ENCODE measurements at regions not wholly inside any gene's neighbourhood (a gene's known extent, or its start where the extent isn't known, plus 50 kb on each side); places are given as distances from the start of the nearest gene placed in this dataset.

DNA sequence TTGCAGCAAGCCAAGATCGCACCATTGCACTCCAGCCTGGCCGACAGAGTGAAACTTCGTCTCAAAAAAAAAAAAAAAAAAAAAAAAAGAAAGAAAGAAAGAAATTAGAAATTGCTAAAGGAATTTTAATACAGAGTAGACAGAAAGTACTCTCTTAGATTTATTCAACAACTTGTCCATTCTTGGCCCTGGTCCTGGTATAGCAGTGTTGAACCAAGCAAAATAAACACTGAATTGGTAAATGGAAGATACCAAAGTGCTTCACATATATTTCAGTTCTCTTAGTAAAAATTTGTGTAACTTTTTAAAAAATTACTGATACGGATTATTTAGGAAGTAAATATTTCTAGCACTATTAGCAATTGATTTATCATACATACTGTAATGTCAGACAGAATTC lies 165.9 kb upstream of the TLL1 start:
- no peaks in the 10 kb centered on the region for H3K9me3 ChIP-seq
- TF ChIP-seq CTCF (IDR thresholded peaks at IDR 0.05), result no peak
- no peak overlapping the region for H3K27ac ChIP-seq
- H3K4me1 ChIP-seq, result no peaks in the 10 kb centered on the region
- intact Hi-C loops (cut with DNase I), result no loop called here
- H3K27me3 ChIP-seq, result no peaks in the 10 kb centered on the region
- H3K36me3 ChIP-seq, result no peaks in the 10 kb centered on the region
- H3K4me3 ChIP-seq, result no peak overlapping the region
- no peak for DNase-seq (ENCODE audit: low spot score in 2 of 2)

- TF ChIP-seq CTCF (IDR thresholded peaks at IDR 0.05), result no peak
- no peaks in the 10 kb centered on the region for H3K27me3 ChIP-seq
- no peak for DNase-seq (ENCODE audit: low spot score in 2 of 2)
- no peaks in the 10 kb centered on the region for H3K4me1 ChIP-seq
- intact Hi-C loops (cut with DNase I), result no loop called here
- no peak overlapping the region for H3K4me3 ChIP-seq
- H3K9me3 ChIP-seq, result no peaks in the 10 kb centered on the region
- no peak overlapping the region for H3K27ac ChIP-seq
- H3K36me3 ChIP-seq, result no peaks in the 10 kb centered on the region
Measured at GRCh38 chr4:165709516-165709915, 163.5 kb upstream of the TLL1 start.

GRCh38 chr4:165709973-165710526 lies 163.0 kb upstream of the TLL1 start:
- Histone ChIP-seq H3K27ac (no peak overlapping the region), H3K27me3 (no peaks in the 10 kb centered on the region), H3K9me3 (no peaks in the 10 kb centered on the region), H3K36me3 (no peaks in the 10 kb centered on the region), H3K4me3 (no peak overlapping the region), H3K4me1 (no peaks in the 10 kb centered on the region)
- TF ChIP-seq CTCF (IDR thresholded peaks at IDR 0.05), result no peak
- intact Hi-C loops (cut with DNase I), result no loop called here
- no peak for DNase-seq (ENCODE audit: low spot score in 2 of 2)

GRCh38 chr4:165711436-165711835 lies 161.6 kb upstream of the TLL1 start:
- intact Hi-C loops (cut with DNase I), result no loop called here

DNA sequence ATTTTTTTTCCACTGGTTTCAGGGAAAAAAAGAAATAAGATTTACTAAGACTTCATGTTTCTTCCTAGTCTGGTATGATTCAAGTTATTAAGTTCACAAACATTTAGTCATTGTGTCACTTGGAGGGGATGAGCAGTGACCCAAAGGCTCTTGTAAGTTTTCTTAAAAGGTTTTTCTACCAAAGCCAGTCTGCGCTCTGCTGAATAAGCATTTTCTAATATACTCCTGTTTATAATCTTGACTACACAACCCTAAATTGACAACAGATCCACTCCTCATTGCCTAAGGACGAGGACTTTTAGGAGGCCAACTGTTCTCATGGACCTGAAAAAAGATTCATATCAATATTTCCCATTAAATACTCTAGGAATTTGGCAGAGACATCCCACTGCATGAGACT lies 161.1 kb upstream of the TLL1 start:
- DNase-seq (ENCODE audit: low spot score in 2 of 2), result no peak
- intact Hi-C loops (cut with DNase I), result no loop called here
- H3K4me1 ChIP-seq, result no peaks in the 10 kb centered on the region

More at GRCh38 chr4:165711436-165711835, 161.6 kb upstream of the TLL1 start:
- H3K36me3 ChIP-seq, result no peaks in the 10 kb centered on the region
- no peak overlapping the region for H3K4me3 ChIP-seq
- H3K27me3 ChIP-seq, result no peaks in the 10 kb centered on the region
- no peaks in the 10 kb centered on the region for H3K9me3 ChIP-seq
- no peak overlapping the region for H3K27ac ChIP-seq
- no peak for TF ChIP-seq CTCF (IDR thresholded peaks at IDR 0.05)
- no peaks in the 10 kb centered on the region for H3K4me1 ChIP-seq
- no peak for DNase-seq (ENCODE audit: low spot score in 2 of 2)

More for the DNA sequence above, 161.1 kb upstream of the TLL1 start:
- TF ChIP-seq CTCF (IDR thresholded peaks at IDR 0.05), result no peak
- no peak overlapping the region for H3K27ac ChIP-seq
- no peaks in the 10 kb centered on the region for H3K9me3 ChIP-seq
- H3K4me3 ChIP-seq, result no peak overlapping the region
- H3K27me3 ChIP-seq, result no peaks in the 10 kb centered on the region
- no peaks in the 10 kb centered on the region for H3K36me3 ChIP-seq

Data from ascending aorta (tissue), 2 donors.